SK-N-SH (cell line): ENCODE measurements at regions not wholly inside any gene's neighbourhood (a gene's known extent, or its start where the extent isn't known, plus 50 kb on each side); places are given as distances from the start of the nearest gene placed in this dataset.

Source experiments
- CTCF ChIA-PET: fragments of 300-600, 350-600 bp; formaldehyde crosslinking; extraction: SDS; loops from one replicate; lab custom pipeline; 2021; lab: Yijun Ruan, JAX
- POLR2A ChIA-PET: fragments of 350-600 bp; sonication (Branson Sonifier 250); formaldehyde crosslinking; extraction: SDS; loops from one replicate; lab custom pipeline; 2020; ENCODE audit warnings: antibody characterized with exemption, inconsistent platforms; lab: Yijun Ruan, JAX
- DNase-seq: peaks from one replicate; pipeline ENCODE4 v3.0.0; 2012
- H2AFZ ChIP-seq: fragments of 200-600 bp; sonication (generic); 2 replicates; pipeline ENCODE4 v1.8.1; 2016; ENCODE audit warnings: antibody characterized with exemption, mild to moderate bottlenecking, low read depth
- H3F3A ChIP-seq: fragments of 200-600 bp; sonication (generic); replicated peaks from 2 replicates; pipeline ENCODE3; 2016; ENCODE audit warnings: antibody characterized with exemption, mild to moderate bottlenecking; ENCODE audit not compliant: insufficient read depth
- H3K27ac ChIP-seq, 2 experiments: fragments of 200-500 bp in 1 of 2; fragments of 200-600 bp in 1 of 2; sonication (Bioruptor generic) in 1 of 2; sonication (generic), shearing (Covaris generic) in 1 of 2; 2 replicates each; pipeline versions ENCODE4 v1.5.1 to v1.6.1; 2014 to 2016; ENCODE audit warnings: low read depth in 2 of 2, inconsistent platforms in 1 of 2, low read length in 1 of 2, mild to moderate bottlenecking in 1 of 2, mixed read lengths in 1 of 2
- H3K27me3 ChIP-seq: fragments of 200-600 bp; sonication (generic), shearing (Covaris generic); 2 replicates; pipeline ENCODE4 v1.6.1; 2016; ENCODE audit warnings: mixed run types; ENCODE audit not compliant: insufficient read depth
- H3K36me3 ChIP-seq, 2 experiments: fragments of 200-500 bp in 1 of 2; fragments of 200-600 bp in 1 of 2; sonication (Bioruptor generic) in 1 of 2; sonication (generic) in 1 of 2; replicated peaks in 1 of 2; 2 replicates each; pipeline versions ENCODE3 to v1.5.1; 2014 to 2016; ENCODE audit warnings: low read length in 1 of 2, mild to moderate bottlenecking in 1 of 2; ENCODE audit not compliant: insufficient read depth in 2 of 2, control insufficient read depth in 1 of 2
- H3K4me1 ChIP-seq, 2 experiments: fragments of 200-500 bp in 1 of 2; fragments of 200-600 bp in 1 of 2; sonication (Bioruptor generic) in 1 of 2; sonication (generic), shearing (Covaris generic) in 1 of 2; 2 replicates each; pipeline versions ENCODE4 v1.5.1 to v1.6.1; 2014 to 2016; ENCODE audit warnings: low read depth in 1 of 2, low read length in 1 of 2, mixed run types in 1 of 2; ENCODE audit not compliant: insufficient read depth in 2 of 2, control insufficient read depth in 1 of 2
- H3K4me2 ChIP-seq: fragments of 200-600 bp; sonication (generic), shearing (Covaris generic); 2 replicates; pipeline ENCODE4 v1.6.1; 2017; ENCODE audit warnings: mixed run types
- H3K4me3 ChIP-seq, 2 experiments: fragments of 200-500 bp in 1 of 2; fragments of 200-600 bp in 1 of 2; sonication (Bioruptor generic) in 1 of 2; sonication (generic), shearing (Covaris generic) in 1 of 2; 2 replicates each; pipeline versions ENCODE4 v1.5.1 to v1.8.1; 2014 to 2016; ENCODE audit warnings: low read depth in 2 of 2, inconsistent platforms in 1 of 2, low read length in 1 of 2, mild to moderate bottlenecking in 1 of 2, mixed read lengths in 1 of 2, moderate library complexity in 1 of 2
- H3K79me2 ChIP-seq: fragments of 200-600 bp; sonication (generic); 2 replicates; pipeline ENCODE4 v1.8.1; 2017; ENCODE audit warnings: mild to moderate bottlenecking; ENCODE audit not compliant: insufficient read depth
- H3K9ac ChIP-seq: fragments of 200-600 bp; sonication (generic); 2 replicates; pipeline ENCODE4 v1.6.1; 2017; ENCODE audit warnings: mixed run types
- H3K9me2 ChIP-seq: fragments of 200-600 bp; sonication (generic); 2 replicates; pipeline ENCODE4 v1.6.1; 2017; ENCODE audit warnings: mixed run types
- H3K9me3 ChIP-seq: fragments of 200-600 bp; sonication (generic); 2 replicates; pipeline ENCODE4 v1.6.1; 2017; ENCODE audit warnings: mixed run types, mild to moderate bottlenecking, moderate library complexity
- H4K20me1 ChIP-seq: fragments of 200-600 bp; sonication (generic); 2 replicates; pipeline ENCODE4 v1.6.1; 2017; ENCODE audit warnings: mild to moderate bottlenecking, mixed run types; ENCODE audit not compliant: insufficient read depth
- ELF1 ChIP-seq: IDR thresholded peaks from 2 replicates; pipeline ENCODE4 v1.4.0; 2012
- EP300 ChIP-seq, 2 experiments: IDR thresholded peaks; 2 replicates each; pipeline versions ENCODE4 v1.4.0 to v1.6.1; 2012; ENCODE audit warnings: borderline replicate concordance in 1 of 2, low read depth in 1 of 2, low read length in 1 of 2
- EZH2phosphoT487 ChIP-seq: fragments of 200-600 bp; sonication (generic); IDR thresholded peaks from 2 replicates; pipeline ENCODE4 v1.6.1; 2017; ENCODE audit warnings: low read depth, mixed run types, mild to moderate bottlenecking, antibody characterized with exemption, moderate library complexity, borderline replicate concordance
- FOSL2 ChIP-seq: IDR thresholded peaks from 2 replicates; pipeline ENCODE4 v1.4.0; 2012; ENCODE audit warnings: low read depth, mild to moderate bottlenecking, moderate library complexity, borderline replicate concordance
- FOXM1 ChIP-seq: IDR thresholded peaks from 2 replicates; pipeline ENCODE4 v1.4.0; 2012; ENCODE audit warnings: low read depth, mild to moderate bottlenecking
- IRF3 ChIP-seq: fragments of 150-350 bp; IDR thresholded peaks from 2 replicates; pipeline ENCODE4 v1.6.1; 2016; ENCODE audit warnings: mild to moderate bottlenecking, low read depth, low read length
- MXI1 ChIP-seq: IDR thresholded peaks from 2 replicates; pipeline ENCODE4 v1.6.1; 2012; ENCODE audit warnings: mild to moderate bottlenecking, low read depth, low read length, improper control_type of control experiment
- NRF1 ChIP-seq: IDR thresholded peaks from 2 replicates; pipeline ENCODE4 v1.6.1; 2012; ENCODE audit warnings: low read depth, mild to moderate bottlenecking, low read length
- RAD21 ChIP-seq: IDR thresholded peaks from 2 replicates; pipeline ENCODE4 v1.6.1; 2012; ENCODE audit warnings: mild to moderate bottlenecking, low read length
- REST ChIP-seq: IDR thresholded peaks from 2 replicates; pipeline ENCODE4 v1.6.1; 2012; ENCODE audit warnings: mild to moderate bottlenecking, low read depth, low read length, moderate library complexity
- RFX5 ChIP-seq: IDR thresholded peaks from 2 replicates; pipeline ENCODE4 v1.6.1; 2012; ENCODE audit warnings: mild to moderate bottlenecking, improper control_type of control experiment, low read length
- SIN3A ChIP-seq: IDR thresholded peaks from 2 replicates; pipeline ENCODE4 v1.6.1; 2012; ENCODE audit warnings: low read depth, mild to moderate bottlenecking, low read length, moderate library complexity, borderline replicate concordance
- SMC3 ChIP-seq: IDR thresholded peaks from 2 replicates; pipeline ENCODE4 v1.6.1; 2012; ENCODE audit warnings: low read depth, low read length, improper control_type of control experiment
- TAF1 ChIP-seq: IDR thresholded peaks from 2 replicates; pipeline ENCODE4 v1.6.1; 2012; ENCODE audit warnings: low read depth, mild to moderate bottlenecking, low read length, moderate library complexity, borderline replicate concordance
- TCF12 ChIP-seq: IDR thresholded peaks from 2 replicates; pipeline ENCODE4 v1.4.0; 2012
- USF2 ChIP-seq: fragments of 150-350 bp; IDR thresholded peaks from 2 replicates; pipeline ENCODE4 v1.6.1; 2017; ENCODE audit warnings: antibody characterized with exemption, low read length, low read depth, borderline replicate concordance
- WGBS: methylation state at CpG from one replicate; pipeline ENCODE4 v1.1.6; 2017; ENCODE audit warnings: low lambda C conversion rate; 5-methylcytosine and 5-hydroxymethylcytosine counted together
- TF ChIP-seq, protein P1 (sequence below): IDR thresholded peaks from 2 replicates; pipeline ENCODE4 v1.4.0; 2012; ENCODE audit warnings: low read depth
- TF ChIP-seq, protein P2 (sequence below): IDR thresholded peaks from 2 replicates; pipeline ENCODE4 v1.4.0; 2012; ENCODE audit warnings: low read depth, borderline replicate concordance

- H3K27me3 ChIP-seq, result 0 out of 2 replicates have a peak, but pooled peaks cover 9% of the 10 kb centered on the region
- no peak for DNase-seq
- H3K9ac ChIP-seq, result no peak overlapping the region
- H3K9me2 ChIP-seq, result no peaks in the 10 kb centered on the region
- H3K27ac ChIP-seq, result no peak overlapping the region
- H3K36me3 ChIP-seq, result no peaks in the 10 kb centered on the region
- no peaks in the 10 kb centered on the region for H3K79me2 ChIP-seq
- H3K4me1 ChIP-seq, result no peaks in the 10 kb centered on the region
- peak overlapping the region; percentile 40; the same call in 1 of the 2 replicates for H3K4me2 ChIP-seq
- TF ChIP-seq MXI1 (no peak), USF2 (no peak), FOXM1 (no peak)
- WGBS, result 5% methylated on average over 10 of the region's 10 CpGs
- H3K4me3 ChIP-seq, result peak overlapping the region in 1 of 2 experiments; percentile 45; a peak in 1 of 4 replicates
- no peaks in the 10 kb centered on the region for H3F3A ChIP-seq
- H3K9me3 ChIP-seq, result no peaks in the 10 kb centered on the region
- CTCF ChIA-PET, result no interaction called here
- no peak overlapping the region for H2AFZ ChIP-seq
- POLR2A ChIA-PET, result no interaction called here
- no peaks in the 10 kb centered on the region for H4K20me1 ChIP-seq
Measured at GRCh38 chr3:82461049-82461889, 699.8 kb upstream of the GBE1 start.

- 2% methylated on average over 2 of the region's 2 CpGs for WGBS
- no peaks in the 10 kb centered on the region for H3K36me3 ChIP-seq
- TF ChIP-seq TCF12 (no peak), USF2 (no peak), EZH2phosphoT487 (no peak), REST (no peak), TAF1 (no peak), IRF3 (no peak), FOXM1 (no peak), FOSL2 (no peak), RFX5 (no peak), EP300 (IDR thresholded peaks at IDR 0.05; ENCODE audit: borderline replicate concordance in 1 of 2, low read depth in 1 of 2, low read length in 1 of 2) (no peak), SMC3 (no peak), NRF1 (no peak), ELF1 (no peak), RAD21 (no peak), SIN3A (no peak)
- TF ChIP-seq, protein P1, sequence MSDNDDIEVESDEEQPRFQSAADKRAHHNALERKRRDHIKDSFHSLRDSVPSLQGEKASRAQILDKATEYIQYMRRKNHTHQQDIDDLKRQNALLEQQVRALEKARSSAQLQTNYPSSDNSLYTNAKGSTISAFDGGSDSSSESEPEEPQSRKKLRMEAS, result no peak
- TF ChIP-seq, protein P2, sequence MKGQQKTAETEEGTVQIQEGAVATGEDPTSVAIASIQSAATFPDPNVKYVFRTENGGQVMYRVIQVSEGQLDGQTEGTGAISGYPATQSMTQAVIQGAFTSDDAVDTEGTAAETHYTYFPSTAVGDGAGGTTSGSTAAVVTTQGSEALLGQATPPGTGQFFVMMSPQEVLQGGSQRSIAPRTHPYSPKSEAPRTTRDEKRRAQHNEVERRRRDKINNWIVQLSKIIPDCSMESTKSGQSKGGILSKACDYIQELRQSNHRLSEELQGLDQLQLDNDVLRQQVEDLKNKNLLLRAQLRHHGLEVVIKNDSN, result no peak
Measured at GRCh38 chr3:82448320-82448719, 686.9 kb upstream of the GBE1 start.

More at GRCh38 chr3:82448320-82448719, 686.9 kb upstream of the GBE1 start:
- Histone ChIP-seq H4K20me1 (no peaks in the 10 kb centered on the region), H3K4me1 (no peaks in the 10 kb centered on the region), H3K27me3 (no peaks in the 10 kb centered on the region), H3K79me2 (no peaks in the 10 kb centered on the region), H3K9me3 (no peaks in the 10 kb centered on the region), H3F3A (no peaks in the 10 kb centered on the region), H3K9me2 (no peaks in the 10 kb centered on the region), H3K27ac (no peak overlapping the region), H3K4me3 (no peak overlapping the region), H2AFZ (no peak overlapping the region), H3K9ac (no peak overlapping the region), H3K4me2 (no peak overlapping the region)
- ChIA-PET CTCF (no interaction called here), POLR2A (no interaction called here)
- DNase-seq, result no peak
